K562 (cell line): ENCODE measurements at regions not wholly inside any gene's neighbourhood (a gene's known extent, or its start where the extent isn't known, plus 50 kb on each side); places are given as distances from the start of the nearest gene placed in this dataset.

Experiments used
- ATAC-seq: fragments of 200-7000 bp; cut with Tn5 transposase; 3 replicates; pipeline ENCODE4 v1.9.1; 2020; ENCODE audit warnings: moderate library complexity
- BruUV-seq: library from RNA; stranded (reverse); fragments of 400-500 nt; replicated peaks from 2 replicates; lab custom pipeline; 2021; lab: Mats Ljungman, UMichigan
- CTCF ChIA-PET: fragments of 300-600 bp; formaldehyde crosslinking; extraction: SDS; loops from one replicate; lab custom pipeline; 2021; ENCODE audit warnings: low intra/inter-chr PET ratio; lab: Yijun Ruan, JAX
- POLR2A ChIA-PET: fragments of 300-600, 350-650 bp; sonication (Branson Sonifier 250); formaldehyde crosslinking; extraction: SDS; loops from one replicate; lab custom pipeline; 2021; ENCODE audit warnings: antibody characterized with exemption, inconsistent platforms; lab: Yijun Ruan, JAX
- DNase-seq, 4 experiments: peaks; one replicate each; pipeline versions ENCODE4 v3.0.0 to v3.0.0-alpha.2; 2011 to 2018; ENCODE audit warnings: low spot score in 3 of 4, mixed read lengths in 3 of 4; ENCODE audit errors: extremely low read depth in 1 of 4
- FAIRE-seq: peaks from 2 replicates; lab custom pipeline; 2011; peaks lifted over from hg19 to GRCh38; lab: Jason Lieb, UNC
- H2AFZ ChIP-seq: 2 replicates; pipeline ENCODE4 v1.6.0; 2011; ENCODE audit warnings: low read depth, low read length, control low read depth, inconsistent platforms
- H3K27ac ChIP-seq: fragments of 200-600 bp; 3 replicates; pipeline ENCODE4 v1.8.0; 2011; ENCODE audit warnings: low read depth, mild to moderate bottlenecking, control low read depth, inconsistent platforms, low read length, moderate library complexity, mixed read lengths; ENCODE audit errors: extremely low read depth
- H3K27me3 ChIP-seq, 2 experiments: fragments of 300-600 bp in 1 of 2; 2 replicates in 1 of 2; 3 replicates in 1 of 2; pipeline versions ENCODE4 v1.6.0 to v1.8.0; 2011; ENCODE audit warnings: inconsistent platforms in 2 of 2, low read length in 2 of 2, mild to moderate bottlenecking in 1 of 2, mixed read lengths in 1 of 2, moderate library complexity in 1 of 2; ENCODE audit not compliant: control insufficient read depth in 2 of 2, insufficient read depth in 2 of 2
- H3K36me3 ChIP-seq: fragments of 300-600 bp; 3 replicates; pipeline ENCODE4 v1.8.0; 2011; ENCODE audit warnings: mild to moderate bottlenecking, low read length, inconsistent platforms; ENCODE audit not compliant: control insufficient read depth, insufficient read depth
- H3K4me1 ChIP-seq, 2 experiments: fragments of 200-600 bp in 1 of 2; replicated peaks in 1 of 2; 2 replicates in 1 of 2; 3 replicates in 1 of 2; pipeline versions ENCODE4 v1.5.1 to v1.8.0; 2011; ENCODE audit warnings: inconsistent platforms in 2 of 2, low read length in 2 of 2, mild to moderate bottlenecking in 1 of 2, mixed read lengths in 1 of 2, moderate library complexity in 1 of 2; ENCODE audit not compliant: control insufficient read depth in 2 of 2, insufficient read depth in 2 of 2
- H3K4me2 ChIP-seq: 2 replicates; pipeline ENCODE4 v1.6.1; 2011; ENCODE audit warnings: low read length, control low read depth, inconsistent platforms, mixed read lengths; ENCODE audit not compliant: insufficient read depth
- H3K4me3 ChIP-seq: fragments of 200-600 bp; sonication (generic), shearing (Covaris generic); 2 replicates; pipeline ENCODE4 v1.5.1; 2016; ENCODE audit warnings: control low read depth, inconsistent platforms
- H3K79me2 ChIP-seq: fragments of 200-600 bp; 3 replicates; pipeline ENCODE4 v1.8.0; 2011; ENCODE audit warnings: low read length, inconsistent platforms; ENCODE audit not compliant: control insufficient read depth, insufficient read depth
- H3K9ac ChIP-seq, 2 experiments: 2 replicates each; pipeline versions ENCODE4 v1.6.0 to v1.6.1; 2011; ENCODE audit warnings: low read depth in 2 of 2, low read length in 2 of 2, control low read depth in 1 of 2, inconsistent platforms in 1 of 2, mild to moderate bottlenecking in 1 of 2, mixed read lengths in 1 of 2; ENCODE audit not compliant: insufficient read depth in 1 of 2
- H3K9me1 ChIP-seq: one replicate; pipeline ENCODE4 v1.6.0; 2011; ENCODE audit warnings: inconsistent platforms, mild to moderate bottlenecking, low read length, moderate library complexity; ENCODE audit not compliant: control insufficient read depth, insufficient read depth
- H3K9me3 ChIP-seq: replicated peaks from 2 replicates; pipeline ENCODE4 v1.5.1; 2011; ENCODE audit warnings: low read depth, low read length, inconsistent platforms; ENCODE audit not compliant: control insufficient read depth, insufficient read depth
- H4K20me1 ChIP-seq: replicated peaks from 2 replicates; pipeline ENCODE4 v1.6.1; 2011; ENCODE audit warnings: low read length, inconsistent platforms, mixed read lengths; ENCODE audit not compliant: control insufficient read depth, insufficient read depth
- ARHGAP35 ChIP-seq: fragments of 450-650 bp; IDR thresholded peaks from 2 replicates; pipeline ENCODE4 v1.6.1; 2018; ENCODE audit not compliant: partially characterized antibody
- BHLHE40 ChIP-seq: IDR thresholded peaks from 2 replicates; pipeline ENCODE4 v1.6.1; 2011; ENCODE audit warnings: low read length, improper control_type of control experiment
- BRF1 ChIP-seq: IDR thresholded peaks from 3 replicates; pipeline ENCODE4 v1.6.1; 2011; ENCODE audit warnings: borderline replicate concordance, mild to moderate bottlenecking; ENCODE audit not compliant: insufficient read length; ENCODE audit errors: extremely low read depth
- CREB5 ChIP-seq: fragments of 250-450 bp; sonication (Bioruptor Pico); IDR thresholded peaks from 2 replicates; pipeline ENCODE4 v1.5.0; 2020; ENCODE audit warnings: mild to moderate bottlenecking
- DPF2 ChIP-seq: fragments of 450-650 bp; IDR thresholded peaks from 2 replicates; pipeline ENCODE4 v1.6.1; 2016
- FOXK1 ChIP-seq: sonication (generic); formaldehyde crosslinking; IDR thresholded peaks from 2 replicates; pipeline ENCODE4 v1.8.0; 2022; ENCODE audit warnings: missing genetic modification reagents, mild to moderate bottlenecking, borderline replicate concordance
- KLF10 ChIP-seq: fragments of 250-450 bp; sonication (Bioruptor Pico); IDR thresholded peaks from 2 replicates; pipeline ENCODE4 v1.6.1; 2021; ENCODE audit warnings: matching md5 sums
- MTF1 ChIP-seq: fragments of 250-450 bp; sonication (Bioruptor Pico); IDR thresholded peaks from 2 replicates; pipeline ENCODE4 v1.9.0; 2021; ENCODE audit warnings: moderate library complexity, mild to moderate bottlenecking, inconsistent platforms, borderline replicate concordance
- NUFIP1 ChIP-seq: fragments of 450-650 bp; IDR thresholded peaks from 2 replicates; pipeline ENCODE4 v1.6.1; 2018; ENCODE audit not compliant: partially characterized antibody
- POLR2AphosphoS2 ChIP-seq: IDR thresholded peaks from 2 replicates; pipeline ENCODE4 v1.6.1; 2012; ENCODE audit warnings: low read length, improper control_type of control experiment
- PREB ChIP-seq: sonication (generic); formaldehyde crosslinking; IDR thresholded peaks from 2 replicates; pipeline ENCODE4 v1.8.1; 2023; ENCODE audit warnings: mild to moderate bottlenecking, missing genetic modification reagents
- RCOR1 ChIP-seq, 2 experiments: IDR thresholded peaks; 2 replicates each; pipeline ENCODE4 v1.6.1; 2012; ENCODE audit warnings: low read depth in 2 of 2, low read length in 2 of 2, borderline replicate concordance in 1 of 2, improper control_type of control experiment in 1 of 2
- TAF1 ChIP-seq: IDR thresholded peaks from 2 replicates; pipeline ENCODE4 v1.6.1; 2011; ENCODE audit warnings: mild to moderate bottlenecking, low read length, moderate library complexity; ENCODE audit not compliant: insufficient read depth, control insufficient read depth, severe bottlenecking; ENCODE audit errors: extremely low read depth
- THAP12 ChIP-seq: fragments of 250-450 bp; sonication (Bioruptor Pico); IDR thresholded peaks from 2 replicates; pipeline ENCODE4 v1.9.0; 2021; ENCODE audit warnings: mild to moderate bottlenecking, inconsistent platforms
- ZNF263 ChIP-seq: sonication (generic); formaldehyde crosslinking; IDR thresholded peaks from 2 replicates; pipeline ENCODE4 v1.8.0; 2022; ENCODE audit warnings: mild to moderate bottlenecking, missing genetic modification reagents, borderline replicate concordance
- ZNF699 ChIP-seq: fragments of 250-450 bp; sonication (Bioruptor Pico); IDR thresholded peaks from 2 replicates; pipeline ENCODE4 v1.8.0; 2021; ENCODE audit warnings: mild to moderate bottlenecking, moderate library complexity; ENCODE audit not compliant: insufficient replicate concordance
- ZNF780A ChIP-seq: fragments of 250-450 bp; sonication (Bioruptor Pico); IDR thresholded peaks from 2 replicates; pipeline ENCODE4 v1.5.0; 2021; ENCODE audit warnings: mild to moderate bottlenecking
- ZNF785 ChIP-seq: fragments of 250-450 bp; sonication (Bioruptor Pico); IDR thresholded peaks from 2 replicates; pipeline ENCODE4 v1.4.0; 2020; ENCODE audit warnings: mild to moderate bottlenecking
- WGBS: fragments of 100-300 bp; shearing (Covaris generic); methylation state at CpG from one replicate; pipeline ENCODE4 v1.1.6; 2016; ENCODE audit warnings: low coverage, mixed read lengths; ENCODE audit not compliant: insufficient coverage; ENCODE audit errors: missing lambda C conversion rate; 5-methylcytosine and 5-hydroxymethylcytosine counted together
- in situ Hi-C: fragments of 300-500 bp; cut with MboI; formaldehyde crosslinking; loops from 4 replicates; pipeline ENCODE4 v1.15.0; 2018; ENCODE audit warnings: inconsistent platforms, mixed read lengths
- intact Hi-C: fragments of 100-400 bp; cut with micrococcal nuclease; formaldehyde crosslinking; loops from 2 replicates; pipeline ENCODE4 v1.14.2; 2022

GRCh38 chr6:113208726-113209125 is 648.4 kb upstream of the MARCKS start:
- no peak for TF ChIP-seq MTF1 (CRISPR knock-in tag)
- TF ChIP-seq BRF1, result no peak
- TF ChIP-seq THAP12 (CRISPR knock-in tag), result no peak
- TF ChIP-seq PREB, result no peak
- no peak for TF ChIP-seq ZNF699 (CRISPR knock-in tag)
- no peak for TF ChIP-seq DPF2
- TF ChIP-seq BHLHE40, result no peak
- no peak for TF ChIP-seq RCOR1 (IDR thresholded peaks at IDR 0.05; ENCODE audit: borderline replicate concordance in 1 of 2, low read depth in 2 of 2, low read length in 2 of 2)
- TF ChIP-seq ZNF785, result no peak
- TF ChIP-seq POLR2AphosphoS2, result no peak
- no peak for TF ChIP-seq ARHGAP35
- TF ChIP-seq NUFIP1, result no peak
- no peak for TF ChIP-seq ZNF780A (CRISPR knock-in tag)
- no peak for TF ChIP-seq TAF1
- TF ChIP-seq KLF10, result no peak
- no peak for TF ChIP-seq CREB5 (CRISPR knock-in tag)
- no peak for TF ChIP-seq FOXK1 (CRISPR knock-in tag)
- TF ChIP-seq ZNF263 (CRISPR knock-in tag), result no peak
- no peak overlapping the region for H3K27ac ChIP-seq
- H3K9ac ChIP-seq, result no peak overlapping the region
- ChIA-PET CTCF (no interaction called here), POLR2A (no interaction called here)
- no peaks in the 10 kb centered on the region for H3K27me3 ChIP-seq
- H3K4me2 ChIP-seq, result no peak overlapping the region
- WGBS, result 17% methylated on average over 2 of the region's 2 CpGs
- intact Hi-C loops (no loop called here), in situ Hi-C loops (no loop called here)
- H3K4me3 ChIP-seq, result no peak overlapping the region
- H4K20me1 ChIP-seq, result no peaks in the 10 kb centered on the region
- H3K36me3 ChIP-seq, result no peaks in the 10 kb centered on the region
- no peak overlapping the region for H2AFZ ChIP-seq
- FAIRE-seq (no peak), ATAC-seq (no peak), DNase-seq (no peak)
- no TSS peak for BruUV-seq
- H3K79me2 ChIP-seq, result no peaks in the 10 kb centered on the region
- H3K9me1 ChIP-seq, result no peaks in the 10 kb centered on the region
- H3K4me1 ChIP-seq, result no peaks in the 10 kb centered on the region
- H3K9me3 ChIP-seq, result no peaks in the 10 kb centered on the region
